Fibroblast of villous mesenchyme (primary cell): ENCODE measurements at regions not wholly inside any gene's neighbourhood (a gene's known extent, or its start where the extent isn't known, plus 50 kb on each side); places are given as distances from the start of the nearest gene placed in this dataset.

Experiments used
- DNase-seq: peaks from one replicate; pipeline ENCODE4 v3.0.0-alpha.2; 2010; ENCODE audit warnings: low read depth
- H3K4me3 ChIP-seq: 2 replicates; pipeline ENCODE4 v1.5.1; 2011; ENCODE audit warnings: low read depth, mild to moderate bottlenecking, low read length
- CTCF ChIP-seq: IDR thresholded peaks from 2 replicates; pipeline ENCODE4 v1.5.1; 2012; ENCODE audit warnings: low read depth, mild to moderate bottlenecking, low read length; ENCODE audit not compliant: insufficient read depth

- TF ChIP-seq CTCF: no peak
- no peak overlapping the region for H3K4me3 ChIP-seq
- DNase-seq: no peak
Measured at GRCh38 chr1:209319057-209319432, 264.5 kb upstream of the CAMK1G start.

- no peak for DNase-seq
- no peak for TF ChIP-seq CTCF
Measured at GRCh38 chr1:209319549-209319948, 264.0 kb upstream of the CAMK1G start.

GRCh38 chr1:209323743-209324142 is 259.8 kb upstream of the CAMK1G start:
- TF ChIP-seq CTCF: no peak
- no peak for DNase-seq
- no peak overlapping the region for H3K4me3 ChIP-seq

More at GRCh38 chr1:209319549-209319948, 264.0 kb upstream of the CAMK1G start:
- H3K4me3 ChIP-seq: no peak overlapping the region

GRCh38 chr1:209324901-209325871 is 258.3 kb upstream of the CAMK1G start:
- no peak for DNase-seq
- no peak for TF ChIP-seq CTCF
- no peak overlapping the region for H3K4me3 ChIP-seq

- no peak for DNase-seq
- no peak for TF ChIP-seq CTCF
- no peak overlapping the region for H3K4me3 ChIP-seq
Measured at GRCh38 chr1:209326076-209326475, 257.4 kb upstream of the CAMK1G start.

GRCh38 chr1:209326831-209327230 is 256.7 kb upstream of the CAMK1G start:
- DNase-seq: no peak

More at GRCh38 chr1:209326831-209327230, 256.7 kb upstream of the CAMK1G start:
- H3K4me3 ChIP-seq: no peak overlapping the region
- no peak for TF ChIP-seq CTCF
